OCI-LY7 (cell line): ENCODE measurements at regions not wholly inside any gene's neighbourhood (a gene's known extent, or its start where the extent isn't known, plus 50 kb on each side); places are given as distances from the start of the nearest gene placed in this dataset.
A peak's percentile ranks its signal among the peaks of the same experiment; 100 is the strongest.

Source experiments
- BruUV-seq: library from RNA; stranded (reverse); fragments of 400-500 nt; replicated peaks from 2 replicates; lab custom pipeline; 2021; lab: Mats Ljungman, UMichigan
- CTCF ChIA-PET: fragments of 300-600 bp; sonication (Branson Sonifier 250); formaldehyde crosslinking; loops from one replicate; lab custom pipeline; 2022; ENCODE audit warnings: antibody characterized with exemption; ENCODE audit not compliant: unreplicated experiment; lab: Charles Lee
- POLR2A ChIA-PET: fragments of 300-600 bp; sonication (Branson Sonifier 250); formaldehyde crosslinking; loops from one replicate; lab custom pipeline; 2022; ENCODE audit warnings: antibody characterized with exemption; lab: Charles Lee
- DNase-seq: peaks from one replicate; pipeline ENCODE4 v3.0.0-alpha.2; 2015; ENCODE audit warnings: low spot score
- H2AFZ ChIP-seq: fragments of 200-600 bp; sonication (generic), shearing (Covaris generic); 2 replicates; pipeline ENCODE4 v1.6.1; 2014; ENCODE audit warnings: mild to moderate bottlenecking, antibody characterized with exemption, low read length, moderate library complexity
- H3K27ac ChIP-seq: fragments of 200-600 bp; sonication (generic); 2 replicates; pipeline ENCODE4 v1.5.1; 2014; ENCODE audit warnings: mixed run types, low read depth, mild to moderate bottlenecking, moderate library complexity, low read length, inconsistent platforms; ENCODE audit not compliant: poor library complexity, severe bottlenecking
- H3K36me3 ChIP-seq: fragments of 200-600 bp; sonication (generic); 2 replicates; pipeline ENCODE4 v1.6.1; 2014; ENCODE audit warnings: mild to moderate bottlenecking, antibody characterized with exemption, low read length, moderate library complexity, mixed read lengths; ENCODE audit not compliant: insufficient read depth
- H3K4me1 ChIP-seq: fragments of 200-600 bp; sonication (generic); 2 replicates; pipeline ENCODE4 v1.5.1; 2014; ENCODE audit warnings: mild to moderate bottlenecking, low read length; ENCODE audit not compliant: insufficient read depth, poor library complexity, severe bottlenecking
- H3K4me2 ChIP-seq: fragments of 200-600 bp; sonication (generic); 2 replicates; pipeline ENCODE4 v1.6.1; 2014; ENCODE audit warnings: mild to moderate bottlenecking, low read length
- H3K4me3 ChIP-seq: fragments of 200-600 bp; sonication (generic); 2 replicates; pipeline ENCODE4 v1.5.1; 2014; ENCODE audit warnings: mild to moderate bottlenecking, low read depth, low read length; ENCODE audit not compliant: poor library complexity, severe bottlenecking
- H3K79me2 ChIP-seq: fragments of 200-600 bp; sonication (generic); 2 replicates; pipeline ENCODE4 v1.6.1; 2016; ENCODE audit warnings: low read depth, mild to moderate bottlenecking, low read length, moderate library complexity, mixed read lengths; ENCODE audit not compliant: insufficient read depth
- H3K9me2 ChIP-seq: fragments of 200-600 bp; sonication (generic); 2 replicates; pipeline ENCODE4 v1.6.1; 2016; ENCODE audit warnings: mild to moderate bottlenecking, low read length, mixed read lengths; ENCODE audit not compliant: insufficient read depth
- H3K9me3 ChIP-seq: fragments of 200-600 bp; sonication (generic); 2 replicates; pipeline ENCODE4 v1.6.1; 2014; ENCODE audit warnings: mild to moderate bottlenecking, mixed run types, low read length, mixed read lengths
- H4K20me1 ChIP-seq: fragments of 200-600 bp; sonication (generic); 2 replicates; pipeline ENCODE4 v1.6.1; 2014; ENCODE audit warnings: mild to moderate bottlenecking, antibody characterized with exemption, low read length, moderate library complexity, mixed read lengths; ENCODE audit not compliant: insufficient read depth
- EZH2phosphoT487 ChIP-seq: fragments of 200-600 bp; sonication (generic); IDR thresholded peaks from 2 replicates; pipeline ENCODE4 v1.6.1; 2018; ENCODE audit warnings: low read depth, borderline replicate concordance, mild to moderate bottlenecking, mixed run types, antibody characterized with exemption, low read length, moderate library complexity, mixed read lengths
- intact Hi-C: fragments of 100-400 bp; cut with micrococcal nuclease; formaldehyde crosslinking; loops from one replicate; pipeline ENCODE4 v1.10.0; 2022; ENCODE audit not compliant: unreplicated experiment
- TF ChIP-seq, protein P1 (sequence below): fragments of 200-600 bp; sonication (generic); conservative IDR thresholded peaks from 2 replicates; pipeline ENCODE4 v1.5.1; 2014; ENCODE audit warnings: mild to moderate bottlenecking, antibody characterized with exemption, low read length, moderate library complexity, mixed read lengths

DNA sequence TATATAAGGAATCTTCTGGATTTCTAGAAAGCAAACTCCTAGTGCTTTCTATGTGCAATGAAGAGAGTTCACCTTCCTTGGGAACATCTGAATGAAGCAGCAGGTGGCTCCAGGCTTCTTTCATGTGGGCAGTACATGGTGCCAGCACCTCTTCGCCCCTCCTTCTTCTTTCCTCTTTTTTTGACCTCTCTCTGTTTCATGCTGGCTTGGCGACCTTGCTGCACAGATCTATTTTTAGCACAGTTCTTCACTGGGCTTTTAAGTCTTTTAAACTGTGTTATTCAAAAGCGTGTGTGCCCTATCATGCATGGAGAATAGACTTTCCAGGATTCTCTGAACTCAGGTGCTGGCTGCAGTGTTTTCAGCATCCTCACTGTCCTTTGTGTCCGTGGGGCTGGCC, 400.3 kb upstream of the PRKCQ start:
- ChIA-PET CTCF (interaction anchor here (3.6 kb wide), 1 partner anchor 60 kb away, joined by 12 read pairs; no protein-coding TSS in a partner anchor), POLR2A (interaction anchor here (0.9 kb wide), 1 partner anchor 29 kb away, joined by 3 read pairs; no protein-coding TSS in a partner anchor)
- TF ChIP-seq, protein P1, sequence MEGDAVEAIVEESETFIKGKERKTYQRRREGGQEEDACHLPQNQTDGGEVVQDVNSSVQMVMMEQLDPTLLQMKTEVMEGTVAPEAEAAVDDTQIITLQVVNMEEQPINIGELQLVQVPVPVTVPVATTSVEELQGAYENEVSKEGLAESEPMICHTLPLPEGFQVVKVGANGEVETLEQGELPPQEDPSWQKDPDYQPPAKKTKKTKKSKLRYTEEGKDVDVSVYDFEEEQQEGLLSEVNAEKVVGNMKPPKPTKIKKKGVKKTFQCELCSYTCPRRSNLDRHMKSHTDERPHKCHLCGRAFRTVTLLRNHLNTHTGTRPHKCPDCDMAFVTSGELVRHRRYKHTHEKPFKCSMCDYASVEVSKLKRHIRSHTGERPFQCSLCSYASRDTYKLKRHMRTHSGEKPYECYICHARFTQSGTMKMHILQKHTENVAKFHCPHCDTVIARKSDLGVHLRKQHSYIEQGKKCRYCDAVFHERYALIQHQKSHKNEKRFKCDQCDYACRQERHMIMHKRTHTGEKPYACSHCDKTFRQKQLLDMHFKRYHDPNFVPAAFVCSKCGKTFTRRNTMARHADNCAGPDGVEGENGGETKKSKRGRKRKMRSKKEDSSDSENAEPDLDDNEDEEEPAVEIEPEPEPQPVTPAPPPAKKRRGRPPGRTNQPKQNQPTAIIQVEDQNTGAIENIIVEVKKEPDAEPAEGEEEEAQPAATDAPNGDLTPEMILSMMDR, result no peak
- no peak for TF ChIP-seq EZH2phosphoT487
- DNase-seq, result peak; percentile 19
- Histone ChIP-seq H4K20me1 (no peaks in the 10 kb centered on the region), H3K27ac (no peak overlapping the region), H2AFZ (no peak overlapping the region), H3K79me2 (no peaks in the 10 kb centered on the region), H3K9me2 (no peaks in the 10 kb centered on the region), H3K4me2 (no peak overlapping the region), H3K4me3 (no peak overlapping the region), H3K9me3 (0 out of 2 replicates have a peak, but pooled peaks cover 7% of the 10 kb centered on the region), H3K36me3 (no peaks in the 10 kb centered on the region), H3K4me1 (peaks cover 4% of the 10 kb centered on the region)
- intact Hi-C loops, result no loop called here
- no TSS peak for BruUV-seq

DNA sequence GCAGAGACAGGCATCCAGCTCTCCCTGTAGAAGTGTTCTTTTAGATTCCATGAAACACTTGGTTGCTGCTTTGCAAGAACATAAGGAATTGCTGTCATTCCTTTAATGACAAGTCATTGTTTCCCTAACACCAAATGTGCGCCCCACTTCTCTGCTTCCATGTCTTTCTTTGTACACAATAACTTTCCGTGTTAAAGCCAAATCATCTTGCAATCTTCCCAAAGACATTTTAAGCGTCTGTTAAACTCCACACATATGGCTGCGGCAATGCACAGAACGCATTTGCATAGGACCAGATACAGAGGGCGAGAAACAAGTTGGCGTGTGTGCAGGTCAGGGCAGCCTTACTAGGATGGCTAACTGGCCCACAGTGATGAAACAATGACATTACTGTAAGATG, 399.3 kb upstream of the PRKCQ start:
- Histone ChIP-seq H3K4me3 (no peak overlapping the region), H3K9me3 (0 out of 2 replicates have a peak, but pooled peaks cover 7% of the 10 kb centered on the region), H3K36me3 (no peaks in the 10 kb centered on the region), H3K4me2 (no peak overlapping the region), H2AFZ (no peak overlapping the region), H3K27ac (no peak overlapping the region), H3K4me1 (peaks cover 4% of the 10 kb centered on the region), H3K9me2 (no peaks in the 10 kb centered on the region), H4K20me1 (no peaks in the 10 kb centered on the region), H3K79me2 (no peaks in the 10 kb centered on the region)
- no TSS peak for BruUV-seq
- ChIA-PET CTCF (interaction anchor here (1.4 to 3.6 kb wide), 2 partner anchors 59 to 61 kb away, joined by 3 to 12 read pairs; no protein-coding TSS in a partner anchor), POLR2A (no interaction called here)
- no peak for DNase-seq
- intact Hi-C loops, result no loop called here
- TF ChIP-seq, protein P1, result no peak
- TF ChIP-seq EZH2phosphoT487, result no peak

DNA sequence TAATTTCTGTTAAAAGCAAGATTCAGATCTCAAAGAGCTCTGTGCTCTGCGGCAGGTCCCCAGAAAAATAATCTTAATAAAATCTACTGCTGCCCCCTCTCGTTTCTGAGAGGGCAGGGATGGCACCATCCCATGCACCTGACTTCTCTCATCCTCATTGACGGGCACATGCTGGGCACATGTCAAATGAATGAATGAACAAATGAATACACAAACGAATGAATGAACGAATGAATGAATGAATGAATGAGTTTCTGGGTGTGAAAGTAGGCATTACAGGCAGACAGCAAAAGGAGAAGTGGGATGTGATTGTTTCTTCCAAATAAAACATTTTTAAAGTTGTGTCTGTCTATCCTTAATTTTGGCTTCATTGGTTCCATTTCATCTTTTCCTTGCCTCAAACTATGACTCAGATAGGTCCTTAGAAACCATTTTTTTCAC, 398.1 kb upstream of the PRKCQ start:
- no peaks in the 10 kb centered on the region for H4K20me1 ChIP-seq
- no peak overlapping the region for H3K27ac ChIP-seq
- no peaks in the 10 kb centered on the region for H3K36me3 ChIP-seq
- ChIA-PET POLR2A (no interaction called here), CTCF (interaction anchor here (1.4 to 3.6 kb wide), 2 partner anchors 58 to 60 kb away, joined by 3 to 12 read pairs; no protein-coding TSS in a partner anchor)
- H3K4me1 ChIP-seq, result peaks cover 4% of the 10 kb centered on the region
- intact Hi-C loops, result loop anchor here (1.0 kb wide), 1 partner anchor 58 kb away; no protein-coding TSS in a partner anchor
- H3K9me3 ChIP-seq, result 0 out of 2 replicates have a peak, but pooled peaks cover 7% of the 10 kb centered on the region
- peak; percentile 22 for DNase-seq
- no peaks in the 10 kb centered on the region for H3K79me2 ChIP-seq
- no peaks in the 10 kb centered on the region for H3K9me2 ChIP-seq
- H2AFZ ChIP-seq, result no peak overlapping the region
- TF ChIP-seq EZH2phosphoT487, result no peak
- TF ChIP-seq, protein P1, result peak; percentile 62
- BruUV-seq, result no TSS peak
- H3K4me2 ChIP-seq, result no peak overlapping the region
- H3K4me3 ChIP-seq, result no peak overlapping the region
